GM19372 (cell line): ENCODE measurements at regions not wholly inside any gene's neighbourhood (a gene's known extent, or its start where the extent isn't known, plus 50 kb on each side); places are given as distances from the start of the nearest gene placed in this dataset.

ENCODE experiments used
- ATAC-seq: cut with Tn5 transposase; IDR thresholded peaks from one replicate; pipeline ENCODE4 v1.9.1; 2021; ENCODE audit warnings: mild to moderate bottlenecking, low read depth, moderate library complexity; ENCODE audit not compliant: unreplicated experiment

- no peak for ATAC-seq
Measured at GRCh38 chr2:4354164-4354563, 650.8 kb downstream of the DCDC2C start.

DNA sequence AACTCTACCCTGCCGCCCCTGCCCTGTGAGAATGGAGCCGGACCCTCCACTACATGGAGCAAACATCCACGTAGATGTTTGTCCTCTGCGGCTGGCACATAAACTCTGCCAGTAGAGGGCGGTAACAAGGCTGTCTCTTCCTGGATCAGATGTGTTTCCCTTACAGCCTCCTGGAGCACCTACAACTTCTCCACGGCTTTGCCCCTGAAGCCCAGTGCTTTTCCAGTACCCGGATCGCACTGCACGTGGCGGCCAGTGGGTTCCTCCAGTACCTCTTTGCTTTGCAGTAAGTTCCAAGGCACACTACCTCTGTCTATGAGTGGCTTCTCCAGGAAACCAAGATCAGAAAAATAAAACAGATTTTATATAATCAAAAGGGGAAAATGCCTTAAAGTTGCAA, 651.3 kb downstream of the DCDC2C start:
- no peak for ATAC-seq

- ATAC-seq: no peak
Measured at GRCh38 chr2:4356109-4356508, 652.7 kb downstream of the DCDC2C start.

- ATAC-seq: no peak
Measured at GRCh38 chr2:4356541-4356940, 653.2 kb downstream of the DCDC2C start.

DNA sequence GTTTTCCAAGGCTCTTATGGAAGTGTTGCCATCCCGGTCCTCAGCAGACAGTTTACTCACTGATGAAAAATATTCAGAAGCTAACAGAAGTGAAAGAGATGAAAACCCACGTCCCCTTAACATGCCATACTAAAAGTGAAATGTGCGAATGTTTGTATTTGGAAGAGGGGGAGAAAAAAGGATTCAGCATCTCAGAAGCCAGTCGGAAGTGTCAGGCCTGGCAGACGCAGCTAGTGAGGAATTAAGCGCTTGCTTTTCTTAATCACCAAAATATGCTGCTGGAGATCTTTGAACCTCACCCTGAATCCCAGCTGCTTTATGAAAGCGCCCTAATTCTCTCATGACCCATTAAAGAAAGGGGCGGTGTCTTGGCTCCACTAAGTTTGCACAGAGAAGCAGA, 653.7 kb downstream of the DCDC2C start:
- ATAC-seq: no peak

GRCh38 chr2:4358837-4359236, 655.5 kb downstream of the DCDC2C start:
- ATAC-seq: no peak

GRCh38 chr2:4368907-4369306, 665.5 kb downstream of the DCDC2C start:
- ATAC-seq: no peak

- no peak for ATAC-seq
Measured at GRCh38 chr2:4369826-4370419, 666.5 kb downstream of the DCDC2C start.

DNA sequence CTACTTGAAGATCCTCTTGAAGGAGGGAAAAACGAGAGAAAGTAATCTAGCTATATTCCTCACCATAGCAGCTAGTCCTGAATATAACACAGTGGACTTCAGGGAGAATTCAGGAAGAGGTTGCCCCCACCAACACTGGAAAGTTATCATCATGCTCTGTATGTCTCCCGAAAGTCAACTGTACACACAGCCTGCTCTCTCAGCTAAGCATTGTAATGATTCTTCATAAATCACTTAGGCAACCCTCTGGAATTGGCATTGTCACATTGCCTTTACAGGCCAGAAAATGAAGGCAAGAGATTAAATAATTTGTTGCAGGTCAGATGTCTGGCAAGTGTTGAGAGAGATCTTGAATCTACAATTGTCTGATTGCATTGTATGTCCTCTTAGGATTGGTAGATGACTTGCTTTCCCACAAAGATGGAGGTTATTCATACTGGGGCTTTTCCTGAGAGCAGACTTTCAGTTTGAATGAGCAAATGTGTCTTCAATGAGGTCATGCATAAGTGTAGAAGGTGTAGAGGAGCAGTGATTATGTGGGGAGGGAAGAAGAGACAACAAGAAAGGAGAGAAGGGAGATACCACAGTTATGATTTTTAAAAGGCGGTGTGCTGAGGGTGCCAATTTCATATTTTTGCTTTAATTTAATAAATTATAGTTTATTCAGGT, 667.2 kb downstream of the DCDC2C start:
- ATAC-seq: no peak

GRCh38 chr2:4381049-4381448, 677.7 kb downstream of the DCDC2C start:
- no peak for ATAC-seq

DNA sequence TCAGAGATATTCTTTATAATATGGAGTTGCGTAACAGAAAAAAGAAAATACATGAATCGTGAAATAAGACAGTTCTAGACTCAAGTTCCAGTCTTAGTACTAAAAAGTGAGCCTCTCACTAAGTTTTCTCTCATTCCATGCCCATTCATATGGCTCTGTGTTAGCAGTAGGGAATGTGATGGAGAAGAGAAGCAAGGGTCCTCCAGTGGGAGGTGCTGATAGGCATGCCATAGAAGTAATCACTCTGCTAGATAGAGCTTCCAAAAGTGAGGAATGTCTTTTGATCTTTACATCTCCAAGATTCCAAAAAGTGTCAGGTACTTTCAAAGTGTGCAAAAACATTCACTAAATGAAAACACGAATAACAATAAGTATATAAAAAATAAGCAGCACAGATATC, 678.4 kb downstream of the DCDC2C start:
- no peak for ATAC-seq

GRCh38 chr2:4391013-4391412, 687.6 kb downstream of the DCDC2C start:
- ATAC-seq: no peak

GRCh38 chr2:4404363-4404762, 701.0 kb downstream of the DCDC2C start:
- no peak for ATAC-seq

DNA sequence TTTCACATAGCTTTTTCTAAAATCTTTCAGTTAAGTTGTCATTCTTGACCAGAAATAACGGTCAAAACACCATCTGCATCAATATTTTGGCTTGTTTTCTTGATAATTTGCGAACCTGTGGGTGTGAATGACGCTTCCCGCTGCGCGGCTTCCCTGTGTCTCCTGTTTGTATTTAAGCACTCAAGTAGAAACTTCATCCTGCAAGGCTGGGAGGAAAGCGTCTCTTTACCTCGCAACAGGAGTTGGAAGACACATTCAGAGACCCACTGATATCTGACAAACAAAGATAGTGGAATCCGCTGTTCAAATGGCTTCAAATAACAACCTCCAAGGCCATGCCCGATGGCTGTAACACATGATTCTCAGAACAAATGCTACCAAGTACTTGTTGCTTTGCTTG, 704.9 kb downstream of the DCDC2C start:
- ATAC-seq: no peak

DNA sequence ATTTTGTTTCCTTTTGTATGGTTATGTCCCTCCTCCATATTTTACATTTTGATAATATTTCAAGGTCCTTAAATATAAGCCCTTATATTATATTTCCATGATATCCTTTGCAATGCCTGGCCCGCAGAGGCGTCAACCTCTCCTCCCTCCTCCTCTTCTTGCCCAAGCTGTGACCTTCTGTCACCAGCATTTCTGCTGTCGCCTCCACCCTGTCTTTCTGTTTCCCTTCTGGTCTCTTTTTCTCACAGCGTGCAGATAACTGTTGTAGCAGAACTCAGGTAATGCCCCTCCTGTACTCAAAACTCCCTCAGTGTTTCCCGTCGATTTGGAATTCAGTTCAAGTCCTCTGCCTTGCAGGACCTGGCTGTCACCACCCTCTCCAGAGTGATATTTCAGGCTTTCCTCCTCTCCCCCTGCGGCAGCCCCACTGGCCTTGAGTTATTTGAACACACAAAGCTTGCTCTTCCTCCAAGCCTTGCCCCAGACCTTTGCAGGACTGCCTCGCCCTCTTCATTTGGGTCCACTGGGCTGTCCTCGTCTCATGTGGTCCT, 709.3 kb downstream of the DCDC2C start:
- no peak for ATAC-seq

- ATAC-seq: no peak
Measured at GRCh38 chr2:4415171-4415570, 711.8 kb downstream of the DCDC2C start.

GRCh38 chr2:4415810-4416413, 712.5 kb downstream of the DCDC2C start:
- ATAC-seq: no peak

DNA sequence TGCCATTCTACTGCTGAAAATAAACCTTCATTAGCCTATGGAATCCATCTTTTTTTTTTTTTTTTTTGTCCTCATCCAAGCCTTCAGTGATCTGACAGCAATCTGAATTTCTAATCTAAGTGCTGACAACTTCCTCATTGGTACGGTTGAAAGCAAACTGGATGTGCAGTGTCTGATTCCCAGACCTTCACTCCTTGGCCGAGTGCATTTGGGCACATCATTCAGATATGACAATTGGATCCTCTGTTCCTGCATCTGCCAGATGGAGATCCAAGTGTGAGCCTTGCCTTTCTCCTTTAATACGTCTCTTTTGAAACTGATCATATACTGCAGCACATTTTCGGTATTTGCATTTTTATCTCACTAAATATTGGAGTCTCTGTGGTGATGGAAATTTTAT, 713.1 kb downstream of the DCDC2C start:
- no peak for ATAC-seq

GRCh38 chr2:4417771-4418170, 714.4 kb downstream of the DCDC2C start:
- no peak for ATAC-seq

- ATAC-seq: no peak
Measured at GRCh38 chr2:4420032-4420431, 716.7 kb downstream of the DCDC2C start.

DNA sequence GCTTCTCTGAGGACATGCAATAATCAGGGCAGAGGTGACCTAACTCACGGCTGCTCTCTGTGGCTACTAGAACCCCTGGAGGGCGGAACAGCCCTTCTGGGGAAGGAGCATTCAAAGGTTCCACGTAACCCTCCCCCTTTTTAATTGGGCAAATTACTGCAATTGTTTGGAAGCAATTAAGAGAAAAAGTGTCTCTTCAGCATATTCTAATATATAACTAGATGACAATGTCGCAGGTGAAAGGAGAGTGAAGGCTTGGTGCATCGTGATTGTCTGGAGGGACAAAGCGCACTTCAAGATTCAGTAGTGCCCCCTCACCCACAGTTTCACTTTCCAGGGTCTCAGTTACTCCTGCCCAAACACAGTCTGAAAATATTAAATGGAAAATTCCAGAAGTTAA, 720.8 kb downstream of the DCDC2C start:
- ATAC-seq: no peak

DNA sequence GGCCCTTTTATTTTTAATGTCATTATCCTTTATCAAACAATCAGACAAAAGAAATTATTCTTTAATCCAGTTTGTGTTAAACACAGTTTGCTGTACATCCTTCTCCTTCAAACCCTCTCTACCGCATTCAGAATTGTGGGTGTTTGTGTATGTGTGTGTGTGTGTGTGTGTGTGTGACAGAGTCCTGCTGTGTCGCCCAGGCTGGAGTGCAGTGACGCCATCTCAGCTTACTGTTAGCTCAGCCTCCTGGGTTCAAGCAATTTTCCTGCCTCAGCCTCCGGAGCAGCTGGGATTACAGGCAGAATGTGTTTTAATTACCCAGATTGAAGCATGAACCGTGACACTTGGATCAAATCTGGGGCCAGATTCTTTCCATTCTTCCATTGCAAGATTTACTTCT, 723.7 kb downstream of the DCDC2C start:
- no peak for ATAC-seq
